ENCODE measurements at regions not wholly inside any gene's neighbourhood (a gene's known extent, or its start where the extent isn't known, plus 50 kb on each side); places are given as distances from the start of the nearest gene placed in this dataset.

- Histone ChIP-seq H3K79me2 (ENCODE audit: insufficient read depth, low read length) (no peaks in the 10 kb centered on the region), H3K4me2 (ENCODE audit: low read length) (no peak overlapping the region), H4K20me1 (ENCODE audit: insufficient read depth) (no peaks in the 10 kb centered on the region), H3K9ac (ENCODE audit: low read length) (no peak overlapping the region), H3K9me2 (ENCODE audit: insufficient read depth) (no peaks in the 10 kb centered on the region), H3K4me3 (replicated peaks in 1 of 2; ENCODE audit: low read depth in 1 of 2, low read length in 2 of 2) (no peak overlapping the region), H3K36me3 (ENCODE audit: control insufficient read depth in 1 of 2, insufficient read depth in 2 of 2, low read length in 2 of 2) (no peaks in the 10 kb centered on the region), H3K4me1 (ENCODE audit: control insufficient read depth in 1 of 2, insufficient read depth in 2 of 2, low read length in 2 of 2) (peaks cover 2 to 7% of the 10 kb centered on the region in 2 experiments; a peak in 2 of 4 replicates), H3K27me3 (ENCODE audit: insufficient read depth, low read length) (peaks cover 29% of the 10 kb centered on the region), H3K27ac (ENCODE audit: low read depth, low read length) (no peak overlapping the region), H3K9me3 (ENCODE audit: control insufficient read depth in 1 of 2, insufficient read depth in 1 of 2, low read depth in 1 of 2, low read length in 2 of 2) (no peaks in the 10 kb centered on the region), H2AFZ (ENCODE audit: low read depth, low read length, poor library complexity, severe bottlenecking) (no peak overlapping the region)
- TF ChIP-seq YY1 (IDR thresholded peaks at IDR 0.05; ENCODE audit: extremely low read depth, insufficient replicate concordance, low read depth, low read length) (no peak), CBX3 (IDR thresholded peaks at IDR 0.05; ENCODE audit: low read depth) (no peak), JUND (IDR thresholded peaks at IDR 0.05) (no peak), CEBPB (IDR thresholded peaks at IDR 0.05; ENCODE audit: low read depth) (no peak), EZH2 (IDR thresholded peaks at IDR 0.05) (no peak), EZH2phosphoT487 (IDR thresholded peaks at IDR 0.05; ENCODE audit: borderline replicate concordance) (no peak), ZBTB33 (IDR thresholded peaks at IDR 0.05; ENCODE audit: extremely low read depth, insufficient replicate concordance, low read length) (no peak), RAD21 (IDR thresholded peaks at IDR 0.05; ENCODE audit: low read depth) (no peak), POLR2A (IDR thresholded peaks at IDR 0.05; ENCODE audit: borderline replicate concordance, extremely low read depth, insufficient read depth, insufficient read length) (no peak), REST (IDR thresholded peaks at IDR 0.05; ENCODE audit: low read depth) (no peak)
- TF ChIP-seq, protein P1, sequence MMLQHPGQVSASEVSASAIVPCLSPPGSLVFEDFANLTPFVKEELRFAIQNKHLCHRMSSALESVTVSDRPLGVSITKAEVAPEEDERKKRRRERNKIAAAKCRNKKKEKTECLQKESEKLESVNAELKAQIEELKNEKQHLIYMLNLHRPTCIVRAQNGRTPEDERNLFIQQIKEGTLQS (IDR thresholded peaks at IDR 0.05) = no peak
- BruUV-seq (replicated peaks) = no TSS peak
- ATAC-seq (no peak), DNase-seq (ENCODE audit: low read depth, low spot score) (no peak)
- intact Hi-C loops (cut with micrococcal nuclease) = no loop called here
- RAD21 ChIA-PET (ENCODE audit: low non-redundant PET in 1 of 2, low total read pairs in 2 of 2, uncharacterized antibody in 2 of 2, unreplicated experiment in 2 of 2) = no interaction called here
- CTCF ChIA-PET = no interaction called here
- POLR2A ChIA-PET = no interaction called here
Measured at GRCh38 chr20:57066126-57066900, 200.1 kb downstream of the BMP7 start.
